IgD-negative memory B cell (primary cell): ENCODE measurements at regions not wholly inside any gene's neighbourhood (a gene's known extent, or its start where the extent isn't known, plus 50 kb on each side); places are given as distances from the start of the nearest gene placed in this dataset.
"Not testable (repeated sequence)": the region's sequence is repeated elsewhere in the genome, so short reads cannot be mapped to it uniquely, and the experiment has no call there.

Experiments used
- H3K27ac Mint-ChIP-seq, 3 donors: one replicate each; pipeline ENCODE4 v1.8.0; 2020 to 2022; ENCODE audit warnings: mild to moderate bottlenecking in 3 of 3, mixed read lengths in 3 of 3, moderate library complexity in 1 of 3
- H3K27me3 Mint-ChIP-seq: one replicate; pipeline ENCODE4 v1.8.0; 2021; ENCODE audit warnings: mixed read lengths
- H3K36me3 Mint-ChIP-seq: one replicate; pipeline ENCODE4 v1.8.0; 2020; ENCODE audit warnings: mild to moderate bottlenecking, mixed read lengths
- H3K4me1 Mint-ChIP-seq, 3 donors: one replicate each; pipeline ENCODE4 v1.8.0; 2020 to 2022; ENCODE audit warnings: mixed read lengths in 3 of 3, mild to moderate bottlenecking in 1 of 3
- H3K4me3 Mint-ChIP-seq, 4 donors: one replicate each; pipeline ENCODE4 v1.8.0; 2020 to 2022; ENCODE audit warnings: mild to moderate bottlenecking in 4 of 4, mixed read lengths in 4 of 4, moderate library complexity in 3 of 4
- H3K9me3 Mint-ChIP-seq, 3 donors: one replicate each; pipeline ENCODE4 v1.8.0; 2020 to 2021; ENCODE audit warnings: mixed read lengths in 3 of 3, mild to moderate bottlenecking in 1 of 3

- H3K36me3 Mint-ChIP-seq, result no peaks in the 10 kb centered on the region
- H3K27me3 Mint-ChIP-seq, result peaks cover 4% of the 10 kb centered on the region
- peaks cover 5 to 25% (median 12%) of the 10 kb centered on the region in 3 donors for H3K9me3 Mint-ChIP-seq
- H3K4me1 Mint-ChIP-seq, result no peaks in the 10 kb centered on the region
- H3K27ac Mint-ChIP-seq, result peak overlapping the region in 1 of 3 donors; percentile 55
- H3K4me3 Mint-ChIP-seq, result no peak overlapping the region
These were observed 82.2 kb upstream of the LRFN2 start for GRCh38 chr6:40669343-40669742.

- Mint-ChIP-seq H3K36me3 (no peaks in the 10 kb centered on the region), H3K9me3 (peaks cover 5 to 32% (median 20%) of the 10 kb centered on the region in 3 donors), H3K4me3 (no peak overlapping the region), H3K4me1 (no peaks in the 10 kb centered on the region), H3K27ac (no peak overlapping the region), H3K27me3 (peaks cover 4% of the 10 kb centered on the region)
These were observed 81.0 kb upstream of the LRFN2 start for GRCh38 chr6:40668203-40668602.

- no peak overlapping the region for H3K27ac Mint-ChIP-seq
- H3K36me3 Mint-ChIP-seq, result no peaks in the 10 kb centered on the region
- H3K9me3 Mint-ChIP-seq, result peaks cover 5 to 32% (median 23%) of the 10 kb centered on the region in 3 donors
- peaks cover 4% of the 10 kb centered on the region for H3K27me3 Mint-ChIP-seq
- H3K4me3 Mint-ChIP-seq, result no peak overlapping the region
- no peaks in the 10 kb centered on the region for H3K4me1 Mint-ChIP-seq
These were observed 79.4 kb upstream of the LRFN2 start for GRCh38 chr6:40666530-40666929.

DNA sequence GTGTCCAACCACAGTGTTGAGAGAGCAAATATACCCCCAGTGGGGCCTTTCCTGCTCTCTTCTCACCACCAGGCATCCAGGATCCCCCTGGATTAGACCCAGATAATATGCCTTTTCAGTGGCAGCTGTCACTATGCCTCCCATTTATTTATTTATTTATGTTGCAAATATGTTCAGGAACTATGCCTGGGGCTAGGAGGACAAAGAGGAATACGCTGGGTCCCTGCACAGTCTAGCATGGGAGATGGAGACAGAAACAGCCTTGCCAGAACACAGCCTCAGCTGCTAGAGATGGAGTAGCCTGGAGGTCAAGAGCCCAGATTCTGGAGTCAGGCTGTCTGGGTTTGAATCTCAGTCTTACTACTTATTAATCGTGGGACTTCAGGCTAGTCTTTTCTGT is 74.6 kb upstream of the LRFN2 start:
- H3K4me3 Mint-ChIP-seq, result no peak overlapping the region
- peaks cover 4% of the 10 kb centered on the region for H3K27me3 Mint-ChIP-seq
- no peak overlapping the region for H3K27ac Mint-ChIP-seq
- peaks cover 5 to 24% (median 20%) of the 10 kb centered on the region in 3 donors for H3K9me3 Mint-ChIP-seq
- no peaks in the 10 kb centered on the region for H3K36me3 Mint-ChIP-seq
- no peaks in the 10 kb centered on the region for H3K4me1 Mint-ChIP-seq

GRCh38 chr6:40656772-40657171 is 69.6 kb upstream of the LRFN2 start:
- H3K9me3 Mint-ChIP-seq, H3K27me3 Mint-ChIP-seq: not testable (repeated sequence)

DNA sequence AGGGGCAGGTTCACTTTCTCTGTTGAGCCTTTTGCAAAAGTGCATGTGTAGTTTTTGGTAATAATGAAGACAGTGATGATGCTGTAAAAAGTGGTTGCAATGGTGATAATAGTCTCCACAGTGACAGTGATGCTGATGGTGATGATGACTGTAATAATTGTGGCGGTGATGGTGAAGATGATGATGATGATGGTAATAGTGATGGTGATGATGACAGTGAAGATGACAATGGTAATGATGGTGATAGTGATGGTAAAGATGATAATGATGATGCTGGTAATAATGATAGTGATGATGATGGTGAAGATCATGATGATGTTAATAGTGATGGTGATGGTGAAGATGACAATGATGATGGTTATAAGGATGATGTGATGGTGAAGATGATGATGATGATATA is 67.7 kb upstream of the LRFN2 start:
- H3K9me3 Mint-ChIP-seq, result no peaks in the 10 kb centered on the region
- no peaks in the 10 kb centered on the region for H3K4me1 Mint-ChIP-seq
- H3K36me3 Mint-ChIP-seq, result no peaks in the 10 kb centered on the region
- H3K27ac Mint-ChIP-seq, result no peak overlapping the region
- peaks cover 6% of the 10 kb centered on the region for H3K27me3 Mint-ChIP-seq
- no peak overlapping the region for H3K4me3 Mint-ChIP-seq

More at GRCh38 chr6:40656772-40657171, 69.6 kb upstream of the LRFN2 start:
- not testable (repeated sequence) for H3K4me1 Mint-ChIP-seq, H3K36me3 Mint-ChIP-seq, H3K27ac Mint-ChIP-seq, H3K4me3 Mint-ChIP-seq

GRCh38 chr6:40645043-40645442 is 57.9 kb upstream of the LRFN2 start:
- H3K9me3 Mint-ChIP-seq, result peaks cover 0 to 2% (median 0%) of the 10 kb centered on the region in 3 donors
- no peaks in the 10 kb centered on the region for H3K4me1 Mint-ChIP-seq
- H3K4me3 Mint-ChIP-seq, result no peak overlapping the region
- H3K36me3 Mint-ChIP-seq, result no peaks in the 10 kb centered on the region
- peaks cover 18% of the 10 kb centered on the region for H3K27me3 Mint-ChIP-seq
- no peak overlapping the region for H3K27ac Mint-ChIP-seq

DNA sequence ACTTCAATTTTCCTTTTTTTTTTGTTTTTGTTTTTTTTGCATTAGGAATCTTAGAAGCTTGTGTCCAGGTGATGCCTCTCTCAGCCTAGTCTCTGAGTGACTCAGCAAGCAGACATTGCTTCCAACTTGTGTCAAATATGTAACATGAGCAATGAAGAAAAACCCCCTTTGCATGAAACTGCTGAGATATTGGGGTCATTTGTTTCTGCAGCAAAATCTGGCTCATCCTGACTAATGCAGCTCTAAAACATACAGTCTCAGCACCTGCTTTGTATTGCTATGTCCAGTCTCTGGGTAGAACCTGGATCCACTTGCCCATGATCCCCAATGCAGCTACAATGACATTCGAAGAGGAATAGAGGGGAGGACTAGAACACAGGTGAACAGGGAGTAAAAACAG is 55.7 kb upstream of the LRFN2 start:
- H3K4me3 Mint-ChIP-seq, result no peak overlapping the region
- peaks cover 0 to 2% (median 0%) of the 10 kb centered on the region in 3 donors for H3K9me3 Mint-ChIP-seq
- H3K27ac Mint-ChIP-seq, result no peak overlapping the region
- no peaks in the 10 kb centered on the region for H3K4me1 Mint-ChIP-seq
- H3K36me3 Mint-ChIP-seq, result no peaks in the 10 kb centered on the region
- H3K27me3 Mint-ChIP-seq, result peaks cover 14% of the 10 kb centered on the region

DNA sequence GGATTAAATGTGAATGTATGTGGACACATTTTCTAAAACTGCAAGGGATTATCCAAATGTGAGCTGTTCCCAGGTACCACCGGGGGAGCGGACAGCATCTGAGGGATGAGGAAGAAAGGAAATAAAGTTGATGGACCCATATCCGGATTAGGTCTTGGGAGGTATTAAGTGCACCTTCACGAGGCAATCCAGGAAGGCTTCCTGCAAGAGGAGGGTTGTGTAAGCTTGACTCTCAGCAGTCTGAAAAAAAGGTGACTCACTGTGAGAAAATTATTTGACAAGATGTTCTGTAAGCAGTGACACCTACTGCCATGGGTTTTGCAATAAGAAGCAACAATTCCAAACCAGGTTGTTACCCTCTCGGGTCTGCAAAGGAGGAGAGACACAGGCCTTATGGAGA is 55.0 kb upstream of the LRFN2 start:
- H3K4me3 Mint-ChIP-seq, result no peak overlapping the region
- peaks cover 0 to 2% (median 0%) of the 10 kb centered on the region in 3 donors for H3K9me3 Mint-ChIP-seq
- no peaks in the 10 kb centered on the region for H3K4me1 Mint-ChIP-seq
- H3K27ac Mint-ChIP-seq, result no peak overlapping the region
- H3K36me3 Mint-ChIP-seq, result no peaks in the 10 kb centered on the region
- peaks cover 14% of the 10 kb centered on the region for H3K27me3 Mint-ChIP-seq

DNA sequence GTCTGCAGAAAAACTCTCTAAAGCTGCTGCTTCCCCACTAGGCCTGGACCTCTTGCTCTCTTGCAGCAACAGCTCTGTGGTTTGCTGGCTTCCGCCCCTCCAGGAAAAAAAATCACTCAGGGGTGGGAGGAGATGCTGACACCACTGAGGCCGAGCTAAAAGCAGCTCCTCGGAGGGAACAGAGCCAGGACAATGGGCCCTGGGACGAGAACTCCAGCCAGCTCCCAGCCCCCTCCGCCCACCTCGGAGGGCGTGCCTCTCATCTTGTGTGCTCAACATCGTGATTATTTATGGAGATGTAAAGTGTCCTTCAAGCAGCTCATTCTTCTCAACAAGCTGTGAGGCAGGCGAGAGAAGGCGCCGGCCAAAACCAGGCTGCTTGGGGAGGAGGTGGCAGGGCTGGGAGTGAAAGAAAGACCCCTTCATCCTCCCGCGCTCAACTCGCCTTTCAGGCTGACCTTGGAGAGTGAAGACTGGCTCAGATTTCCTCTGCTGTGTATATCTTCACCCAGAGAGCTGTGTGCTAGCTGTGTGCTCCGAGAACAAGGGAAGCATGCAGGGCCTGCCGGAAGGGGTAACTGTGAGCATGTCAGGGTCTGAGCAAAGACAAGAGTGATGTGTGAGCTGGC is 53.5 kb upstream of the LRFN2 start:
- Mint-ChIP-seq H3K36me3 (no peaks in the 10 kb centered on the region), H3K4me3 (no peak overlapping the region), H3K9me3 (peaks cover 0 to 2% (median 0%) of the 10 kb centered on the region in 3 donors), H3K4me1 (no peaks in the 10 kb centered on the region), H3K27ac (no peak overlapping the region), H3K27me3 (peaks cover 14% of the 10 kb centered on the region)
